ENCODE measurements at regions not wholly inside any gene's neighbourhood (a gene's known extent, or its start where the extent isn't known, plus 50 kb on each side); places are given as distances from the start of the nearest gene placed in this dataset.

- no peak for TF ChIP-seq POLR2A (IDR thresholded peaks at IDR 0.05)
- TF ChIP-seq CTCF (IDR thresholded peaks at IDR 0.05): no peak
These were observed 239.3 kb downstream of the C4orf33 start for GRCh38 chr4:129335276-129335675.

Data from testis (tissue), 2 donors.